ENCODE measurements at regions not wholly inside any gene's neighbourhood (a gene's known extent, or its start where the extent isn't known, plus 50 kb on each side); places are given as distances from the start of the nearest gene placed in this dataset.

DNA sequence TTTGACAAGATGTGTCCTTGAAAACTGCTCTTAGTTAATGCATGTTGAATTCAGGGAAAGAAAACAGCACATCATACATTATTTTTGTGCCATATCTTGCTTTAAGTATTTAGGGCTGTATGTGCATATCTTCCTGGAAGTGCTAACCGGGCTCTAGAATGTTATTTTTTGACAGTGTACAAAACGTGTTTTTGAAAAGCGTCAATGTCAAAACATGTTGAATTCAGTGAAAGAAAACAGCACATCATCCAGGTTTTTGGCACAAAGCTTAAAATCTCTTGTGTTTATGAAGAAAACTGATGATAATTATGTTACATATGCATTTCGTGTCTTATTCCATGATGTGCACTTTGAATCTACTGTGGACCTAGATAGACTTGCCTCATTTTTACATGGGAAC lies 82.7 kb downstream of the ASCL4 start:
- Histone ChIP-seq H3K36me3 (ENCODE audit: control insufficient read depth, insufficient read depth, low read length) (no peaks in the 10 kb centered on the region), H3K9me1 (ENCODE audit: control insufficient read depth, insufficient read depth, low read length) (no peaks in the 10 kb centered on the region), H2AFZ (ENCODE audit: low read depth, low read length) (no peak overlapping the region), H3K4me2 (ENCODE audit: insufficient read depth, low read length) (no peak overlapping the region), H3K9me3 (replicated peaks; ENCODE audit: control insufficient read depth, insufficient read depth, low read depth, low read length) (no peaks in the 10 kb centered on the region), H3K79me2 (ENCODE audit: control insufficient read depth, insufficient read depth, low read length) (no peaks in the 10 kb centered on the region), H3K27me3 (ENCODE audit: control insufficient read depth in 2 of 2, insufficient read depth in 2 of 2, low read length in 2 of 2) (peaks cover 11 to 14% of the 10 kb centered on the region in 2 experiments; a peak in 3 of 5 replicates), H4K20me1 (replicated peaks; ENCODE audit: control insufficient read depth, insufficient read depth, low read length) (no peaks in the 10 kb centered on the region), H3K27ac (ENCODE audit: extremely low read depth, low read depth, low read length) (no peak overlapping the region), H3K4me1 (replicated peaks in 1 of 2; ENCODE audit: control insufficient read depth in 2 of 2, insufficient read depth in 2 of 2, low read length in 2 of 2) (no peaks in the 10 kb centered on the region), H3K4me3 (no peak overlapping the region), H3K9ac (ENCODE audit: insufficient read depth in 1 of 2, low read depth in 2 of 2, low read length in 2 of 2) (no peak overlapping the region)
- POLR2A ChIA-PET, result no interaction called here
- CTCF ChIA-PET (ENCODE audit: low intra/inter-chr PET ratio), result no interaction called here
- WGBS (ENCODE audit: insufficient coverage, low coverage, missing lambda C conversion rate), result 3% methylated on average over 4 of the region's 4 CpGs
- DNase-seq (ENCODE audit: extremely low read depth in 1 of 4, low spot score in 3 of 4) (no peak), ATAC-seq (no peak), FAIRE-seq (no peak)
- in situ Hi-C loops (cut with MboI), result no loop called here
- no TSS peak for BruUV-seq (replicated peaks)
- no peak for TF ChIP-seq MXI1 (IDR thresholded peaks at IDR 0.05; ENCODE audit: low read depth, low read length)
- intact Hi-C loops (cut with micrococcal nuclease), result no loop called here

- in situ Hi-C loops (cut with MboI), result no loop called here
- WGBS (ENCODE audit: insufficient coverage, low coverage, missing lambda C conversion rate), result 4% methylated on average over 2 of the region's 2 CpGs
- CTCF ChIA-PET (ENCODE audit: low intra/inter-chr PET ratio), result no interaction called here
These were observed 84.9 kb downstream of the ASCL4 start for GRCh38 chr12:107859367-107859766.

More at GRCh38 chr12:107859367-107859766, 84.9 kb downstream of the ASCL4 start:
- H4K20me1 ChIP-seq (replicated peaks; ENCODE audit: control insufficient read depth, insufficient read depth, low read length), result no peaks in the 10 kb centered on the region
- H3K9me3 ChIP-seq (replicated peaks; ENCODE audit: control insufficient read depth, insufficient read depth, low read depth, low read length), result no peaks in the 10 kb centered on the region
- H3K9ac ChIP-seq (ENCODE audit: insufficient read depth in 1 of 2, low read depth in 2 of 2, low read length in 2 of 2), result no peak overlapping the region
- no peak for ATAC-seq
- intact Hi-C loops (cut with micrococcal nuclease), result no loop called here
- no peak overlapping the region for H3K27ac ChIP-seq (ENCODE audit: extremely low read depth, low read depth, low read length)
- peaks cover 0 to 5% of the 10 kb centered on the region in 2 experiments; a peak in 2 of 5 replicates for H3K4me1 ChIP-seq (replicated peaks in 1 of 2; ENCODE audit: control insufficient read depth in 2 of 2, insufficient read depth in 2 of 2, low read length in 2 of 2)
- DNase-seq (ENCODE audit: extremely low read depth in 1 of 4, low spot score in 3 of 4), result no peak
- no peak overlapping the region for H3K4me2 ChIP-seq (ENCODE audit: insufficient read depth, low read length)
- H2AFZ ChIP-seq (ENCODE audit: low read depth, low read length), result no peak overlapping the region
- H3K27me3 ChIP-seq (ENCODE audit: control insufficient read depth in 2 of 2, insufficient read depth in 2 of 2, low read length in 2 of 2), result peaks cover 8 to 9% of the 10 kb centered on the region in 2 experiments; a peak in 3 of 5 replicates
- no peak overlapping the region for H3K4me3 ChIP-seq
- no peak for TF ChIP-seq NFE2L1 (tag; IDR thresholded peaks at IDR 0.05; ENCODE audit: borderline replicate concordance, low read depth)
- no peak for TF ChIP-seq BRF2 (IDR thresholded peaks at IDR 0.05; ENCODE audit: borderline replicate concordance, insufficient read depth, insufficient read length)
- TF ChIP-seq ARID1B (IDR thresholded peaks at IDR 0.05), result 0 out of 2 replicates have a peak, but pooled peaks have one; percentile 29
- TF ChIP-seq KAT7 (CRISPR knock-in tag; IDR thresholded peaks at IDR 0.05; ENCODE audit: borderline replicate concordance), result no peak
- TF ChIP-seq TRIM28 (IDR thresholded peaks at IDR 0.05), result no peak
- no peak for TF ChIP-seq POLR2G (IDR thresholded peaks at IDR 0.05; ENCODE audit: low read depth, low read length)
- no peak for TF ChIP-seq FOXP1 (CRISPR knock-in tag; IDR thresholded peaks at IDR 0.05)
- peak; percentile 96 for TF ChIP-seq SPI1 (IDR thresholded peaks at IDR 0.05; ENCODE audit: borderline replicate concordance, low read depth, low read length)
- TF ChIP-seq TEAD4 (IDR thresholded peaks at IDR 0.05; ENCODE audit: low read length), result peak; percentile 51; the same call in 1 of the 2 replicates
- TF ChIP-seq TEAD4 (CRISPR knock-in tag; IDR thresholded peaks at IDR 0.05; ENCODE audit: borderline replicate concordance), result no peak
- TF ChIP-seq BACH1 (tag; IDR thresholded peaks at IDR 0.05), result no peak
- peak; percentile 7; the same call in 1 of the 2 replicates for TF ChIP-seq TAL1 (IDR thresholded peaks at IDR 0.05)
- no peak for TF ChIP-seq NCOA6 (IDR thresholded peaks at IDR 0.05)
- POLR2A ChIA-PET, result no interaction called here
- H3K79me2 ChIP-seq (ENCODE audit: control insufficient read depth, insufficient read depth, low read length), result no peaks in the 10 kb centered on the region
- H3K36me3 ChIP-seq (ENCODE audit: control insufficient read depth, insufficient read depth, low read length), result no peaks in the 10 kb centered on the region
- H3K9me1 ChIP-seq (ENCODE audit: control insufficient read depth, insufficient read depth, low read length), result no peaks in the 10 kb centered on the region
- FAIRE-seq, result no peak
- BruUV-seq (replicated peaks), result no TSS peak

Measured in K562 (cell line).